H1 (cell line): ENCODE measurements at regions not wholly inside any gene's neighbourhood (a gene's known extent, or its start where the extent isn't known, plus 50 kb on each side); places are given as distances from the start of the nearest gene placed in this dataset.

ENCODE experiments used
- ATF3 ChIP-seq: IDR thresholded peaks from 2 replicates; pipeline ENCODE4 v1.6.1; 2011; ENCODE audit warnings: low read depth, mild to moderate bottlenecking, low read length; ENCODE audit not compliant: insufficient read depth
- CTCF ChIP-seq, 3 experiments: IDR thresholded peaks; 1 replicate in 2 of 3; 2 replicates in 1 of 3; pipeline versions ENCODE4 v1.5.1 to v1.6.1; 2011; ENCODE audit warnings: low read length in 3 of 3, mild to moderate bottlenecking in 3 of 3, inconsistent platforms in 2 of 3, low read depth in 1 of 3, moderate library complexity in 1 of 3; ENCODE audit not compliant: insufficient read depth in 1 of 3; ENCODE audit errors: control extremely low read depth in 1 of 3
- POLR2A ChIP-seq, 2 experiments: IDR thresholded peaks; 1 replicate in 1 of 2; 2 replicates in 1 of 2; pipeline ENCODE4 v1.6.1; 2011; ENCODE audit warnings: low read depth in 2 of 2, low read length in 2 of 2, mild to moderate bottlenecking in 2 of 2; ENCODE audit errors: control extremely low read depth in 1 of 2
- POLR2AphosphoS5 ChIP-seq: IDR thresholded peaks from 2 replicates; pipeline ENCODE4 v1.6.1; 2011; ENCODE audit warnings: low read depth, low read length
- RAD21 ChIP-seq, 2 experiments: IDR thresholded peaks in 1 of 2; conservative IDR thresholded peaks in 1 of 2; 2 replicates each; pipeline ENCODE4 v1.6.1; 2011; ENCODE audit warnings: low read depth in 2 of 2, low read length in 2 of 2, improper control_type of control experiment in 1 of 2, inconsistent platforms in 1 of 2, mild to moderate bottlenecking in 1 of 2, moderate library complexity in 1 of 2
- TAF1 ChIP-seq: IDR thresholded peaks from 2 replicates; pipeline ENCODE4 v1.6.1; 2011; ENCODE audit warnings: mild to moderate bottlenecking, low read depth, low read length
- TCF12 ChIP-seq: IDR thresholded peaks from 2 replicates; pipeline ENCODE4 v1.6.1; 2011; ENCODE audit warnings: low read depth, mild to moderate bottlenecking, low read length
- USF2 ChIP-seq: IDR thresholded peaks from 2 replicates; pipeline ENCODE4 v1.6.1; 2011; ENCODE audit warnings: low read length, improper control_type of control experiment
- YY1 ChIP-seq: IDR thresholded peaks from 2 replicates; pipeline ENCODE4 v1.6.1; 2011; ENCODE audit warnings: low read depth, mild to moderate bottlenecking, low read length

GRCh38 chr6:14211562-14211942, 94.0 kb downstream of the CD83 start:
- TF ChIP-seq CTCF (IDR thresholded peaks at IDR 0.05; ENCODE audit: control extremely low read depth in 1 of 3, insufficient read depth in 1 of 3, low read depth in 1 of 3, low read length in 3 of 3) (no peak), YY1 (no peak), TAF1 (no peak), RAD21 (IDR thresholded peaks at IDR 0.05 in 1 of 2, conservative IDR thresholded peaks at IDR 0.05 in 1 of 2; ENCODE audit: low read depth in 2 of 2, low read length in 2 of 2) (peak in 1 of 2 experiments; percentile 14; a peak in 1 of 4 replicates), ATF3 (no peak), TCF12 (no peak), POLR2AphosphoS5 (no peak), POLR2A (IDR thresholded peaks at IDR 0.05; ENCODE audit: control extremely low read depth in 1 of 2, low read depth in 2 of 2, low read length in 2 of 2) (no peak), USF2 (no peak)
